Amniotic stem cell (primary cell): ENCODE measurements at regions not wholly inside any gene's neighbourhood (a gene's known extent, or its start where the extent isn't known, plus 50 kb on each side); places are given as distances from the start of the nearest gene placed in this dataset.
"Not testable (repeated sequence)": the region's sequence is repeated elsewhere in the genome, so short reads cannot be mapped to it uniquely, and the experiment has no call there.

Source experiments
- DNase-seq: peaks from one replicate; lab custom pipeline; 2025; lab: John Stamatoyannopoulos, UW

DNA sequence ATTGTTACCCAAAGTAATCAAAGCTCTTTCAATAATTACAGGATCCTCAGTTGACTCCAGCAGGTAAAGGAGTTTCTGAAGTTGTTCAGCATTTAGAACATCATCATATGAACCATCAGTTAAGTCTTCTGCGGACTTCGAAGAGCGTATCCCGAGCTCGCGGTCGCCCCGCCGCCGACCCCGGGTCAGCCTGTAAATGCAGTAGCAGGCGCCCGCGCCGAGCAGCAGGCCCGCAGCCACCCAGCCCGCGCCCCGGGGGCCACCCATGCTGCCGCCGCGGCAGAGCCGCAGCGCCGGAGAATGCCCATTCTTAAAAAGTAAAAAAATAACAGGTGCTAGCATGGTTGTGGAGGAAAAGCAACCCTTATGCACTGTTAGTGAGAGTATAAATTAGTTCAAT lies 444.5 kb downstream of the NSUN3 start:
- not testable (repeated sequence) for DNase-seq

DNA sequence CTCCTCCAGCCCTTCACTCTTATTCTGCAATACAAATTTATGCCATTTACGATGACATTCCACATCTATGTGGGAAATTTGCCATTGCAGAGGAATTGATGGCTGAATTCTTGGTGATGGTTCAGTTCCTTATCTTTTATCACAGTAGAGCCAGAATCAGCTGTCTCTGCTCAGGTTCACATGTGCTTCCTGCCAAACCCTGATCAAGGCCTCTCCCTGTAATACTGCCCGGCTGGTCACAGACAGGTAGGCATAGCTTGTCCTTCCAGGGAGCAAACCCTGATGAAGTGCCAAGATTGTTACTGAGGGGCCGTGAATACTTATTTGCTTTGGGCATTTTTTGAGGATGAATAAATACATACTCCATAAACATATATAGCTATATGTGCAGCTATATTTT lies 450.0 kb downstream of the NSUN3 start:
- no peak for DNase-seq

DNA sequence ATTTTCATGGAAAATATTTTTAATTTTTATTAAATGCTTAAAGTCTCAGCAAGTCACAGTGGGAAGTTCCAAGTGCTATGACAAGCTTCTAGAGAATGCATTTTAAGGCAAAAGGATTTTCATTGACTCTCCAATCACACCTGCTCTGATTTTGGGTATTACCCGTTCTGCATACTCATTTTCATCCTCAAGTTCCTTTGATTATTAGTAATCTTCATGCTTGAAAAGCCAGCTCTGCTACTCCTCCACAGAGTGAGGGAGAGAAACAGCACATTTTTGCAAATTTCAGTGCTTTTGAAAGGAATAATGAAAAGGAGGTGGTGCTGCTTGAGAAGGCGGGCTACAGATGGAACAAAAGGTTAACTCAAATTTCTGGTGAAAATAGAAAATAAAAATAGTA lies 450.7 kb downstream of the NSUN3 start:
- no peak for DNase-seq

DNA sequence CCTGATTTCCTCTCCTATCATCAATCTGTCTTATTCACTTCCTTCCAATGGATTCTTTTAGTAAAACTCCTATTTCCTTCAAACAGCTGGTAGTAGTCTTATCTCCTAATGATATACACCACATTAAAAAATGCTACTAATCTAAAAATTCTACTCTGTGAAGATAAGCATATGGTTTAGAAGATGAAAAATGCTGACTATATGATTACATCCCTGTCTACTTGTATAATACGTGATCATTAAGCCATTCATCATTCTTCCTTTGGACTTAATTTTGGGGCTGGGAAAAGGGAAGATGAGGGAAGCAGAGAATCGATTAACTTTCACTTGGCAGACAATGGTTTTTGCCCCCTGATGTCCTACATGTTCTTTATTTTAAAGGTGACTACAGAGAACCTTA lies 453.1 kb downstream of the NSUN3 start:
- no peak for DNase-seq

DNA sequence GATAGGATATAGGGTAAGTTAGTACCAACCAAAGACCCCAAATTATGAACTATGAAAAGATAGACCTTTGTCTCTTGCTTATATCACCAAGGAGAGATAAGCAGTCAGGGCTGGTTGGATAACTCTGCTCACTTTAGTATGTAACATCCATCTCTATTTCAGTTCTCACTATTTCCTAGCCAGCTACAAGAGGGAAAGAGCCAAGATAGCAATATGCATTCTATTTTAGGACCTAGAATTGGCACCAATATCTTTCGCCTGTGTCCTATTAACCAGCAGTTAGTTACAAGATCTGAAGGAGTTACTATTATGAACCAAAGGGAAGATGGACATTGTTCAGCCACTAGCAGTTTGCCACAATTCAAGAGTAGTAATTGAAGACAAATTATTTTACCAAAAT lies 457.5 kb downstream of the NSUN3 start:
- no peak for DNase-seq

DNA sequence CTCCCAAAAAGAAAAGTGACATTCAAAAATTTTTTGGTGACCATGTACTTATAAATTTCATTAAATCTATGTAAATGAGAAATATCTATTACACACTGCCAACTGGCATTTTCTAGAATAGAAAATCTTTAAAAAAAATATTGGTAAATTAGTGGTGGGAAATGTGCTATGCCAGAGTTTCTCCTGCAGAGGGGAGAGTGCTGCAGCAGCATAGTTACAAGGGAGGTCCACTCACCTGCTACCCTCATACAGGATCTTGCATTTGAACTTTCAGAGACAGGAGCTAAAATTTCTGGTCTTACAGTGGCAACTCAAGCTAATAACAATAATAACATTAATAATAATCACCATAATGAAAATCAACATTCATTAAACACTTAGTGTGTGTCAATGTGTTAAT lies 459.6 kb downstream of the NSUN3 start:
- no peak for DNase-seq

DNA sequence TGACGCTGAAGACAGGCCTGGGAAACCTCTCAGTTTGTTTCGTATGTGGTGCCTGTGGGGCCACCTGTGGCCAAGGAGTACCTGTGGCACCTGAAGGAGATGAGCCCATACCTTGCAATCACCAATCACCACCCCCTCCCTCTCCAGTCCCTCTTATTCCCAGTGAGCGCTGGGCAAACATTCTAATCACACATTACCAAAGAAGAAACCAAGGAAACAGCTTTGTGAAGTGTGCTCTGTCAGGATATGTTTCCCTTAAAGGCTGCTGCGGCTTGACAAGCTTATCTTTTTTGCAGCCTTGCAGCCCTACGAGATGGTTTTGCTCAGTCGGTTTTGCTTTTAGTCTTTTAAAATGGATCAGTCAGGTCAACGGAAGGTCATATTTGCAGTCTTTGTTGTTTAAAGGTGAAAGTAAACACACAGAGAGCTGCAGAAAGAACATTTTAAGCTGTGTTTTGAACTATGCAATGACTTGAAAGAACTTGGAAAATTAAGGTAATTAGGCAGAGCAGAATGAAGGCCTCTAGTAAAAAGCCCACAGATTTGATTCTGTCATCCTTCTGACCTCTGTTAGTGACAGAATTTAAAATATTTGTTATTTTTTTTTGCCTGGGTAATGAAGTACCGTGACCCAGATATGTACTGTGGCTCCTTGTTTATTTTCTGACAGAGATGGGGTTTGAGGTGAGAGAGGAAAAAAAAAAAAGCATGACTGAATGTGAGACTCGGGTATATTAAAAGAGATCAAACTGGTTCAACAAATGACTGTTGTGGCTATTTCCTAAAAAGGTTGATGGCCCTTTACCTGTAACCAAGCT lies 461.4 kb downstream of the NSUN3 start:
- no peak for DNase-seq

DNA sequence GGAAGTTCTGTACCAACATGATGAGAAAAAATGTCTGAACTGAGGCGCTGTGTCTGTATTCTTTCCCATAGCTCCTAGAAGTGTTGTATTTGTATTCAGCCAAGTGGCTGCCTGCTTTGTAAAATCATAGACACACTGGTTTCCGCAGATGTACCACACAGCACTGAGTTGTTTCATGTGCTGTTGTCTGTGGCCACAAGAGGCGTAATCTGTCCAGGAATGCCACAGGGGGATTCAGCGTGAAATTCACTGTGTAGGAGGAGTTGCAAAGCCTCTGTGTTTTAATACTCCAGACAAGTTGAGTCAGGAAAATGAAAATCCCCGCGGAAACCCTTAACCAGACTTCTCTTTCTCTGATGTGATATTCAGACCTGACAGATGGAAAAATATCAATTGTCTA lies 462.2 kb downstream of the NSUN3 start:
- no peak for DNase-seq

DNA sequence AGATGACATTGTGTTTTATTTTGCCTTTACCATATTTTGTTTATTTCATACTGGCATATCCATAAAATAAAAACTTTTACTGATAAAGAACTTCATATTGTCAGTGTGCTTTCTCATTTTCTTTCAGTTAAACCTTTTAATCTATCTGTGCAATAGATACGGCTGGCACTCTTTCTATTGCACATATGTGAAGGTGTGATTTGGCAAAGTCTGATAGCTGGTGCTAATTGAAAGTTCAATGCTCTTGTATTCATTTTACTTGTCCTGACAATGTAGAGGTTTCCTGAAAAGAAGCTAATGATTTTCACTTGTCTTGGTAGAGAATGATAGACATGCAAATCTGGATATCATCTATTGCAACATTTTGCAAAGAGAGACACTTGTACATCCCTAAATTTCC lies 467.0 kb downstream of the NSUN3 start:
- DNase-seq = no peak

DNA sequence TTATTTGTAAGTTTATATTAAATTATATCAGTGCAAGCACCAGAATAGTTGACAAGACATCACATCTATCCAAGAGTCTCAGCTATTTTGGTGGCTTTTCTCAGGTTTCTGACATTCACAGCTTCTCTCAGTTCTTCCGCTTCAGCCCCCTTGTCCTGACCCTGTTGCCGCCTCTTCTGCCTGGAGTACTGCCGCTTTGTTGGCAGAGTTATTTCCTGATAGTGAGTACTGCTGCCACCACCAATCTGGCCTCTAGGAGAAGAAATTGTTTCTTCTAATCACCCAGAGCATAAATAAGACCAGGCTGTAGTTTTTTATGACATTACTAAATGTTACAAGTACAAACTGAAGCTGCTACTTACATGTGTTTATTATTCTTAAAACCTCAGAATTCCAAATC lies 470.1 kb downstream of the NSUN3 start:
- no peak for DNase-seq

DNA sequence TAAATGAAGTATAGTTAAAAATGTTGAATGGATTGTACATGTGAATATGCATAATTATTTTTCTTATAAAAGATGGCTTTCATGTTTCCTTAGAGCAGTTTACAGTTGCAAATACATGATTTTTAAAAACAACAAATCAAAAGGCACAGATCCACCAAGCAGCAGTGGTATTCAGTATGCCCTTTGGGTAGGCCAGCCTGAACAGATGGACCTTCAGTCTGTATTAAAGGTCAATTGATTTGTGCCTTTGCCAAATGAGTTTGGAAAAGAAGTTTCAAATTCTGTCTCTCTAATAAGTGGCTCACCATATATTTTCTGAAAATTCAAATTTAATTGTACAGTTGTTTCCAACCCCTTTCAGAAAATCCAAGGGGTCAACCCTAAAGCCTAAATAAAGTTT lies 477.1 kb downstream of the NSUN3 start:
- DNase-seq = no peak

DNA sequence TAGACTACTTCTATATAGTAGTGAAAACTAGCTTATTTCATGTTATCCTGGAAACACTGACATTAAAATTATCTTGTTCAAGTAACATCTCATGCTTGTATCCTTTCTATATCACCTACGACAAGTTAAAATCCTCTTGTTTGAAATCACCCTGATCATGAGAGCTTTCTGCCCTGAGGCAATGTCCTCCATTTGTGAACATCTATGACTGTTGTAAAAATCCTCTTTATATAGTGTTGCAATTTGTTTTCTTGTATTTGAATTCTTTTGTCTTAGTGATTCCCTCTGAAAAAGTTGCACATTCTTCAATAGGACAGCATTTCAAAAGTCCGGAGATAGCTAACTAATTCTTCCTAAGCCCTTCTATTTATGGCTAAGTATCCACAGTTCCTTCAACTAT lies 480.3 kb downstream of the NSUN3 start:
- DNase-seq = no peak

DNA sequence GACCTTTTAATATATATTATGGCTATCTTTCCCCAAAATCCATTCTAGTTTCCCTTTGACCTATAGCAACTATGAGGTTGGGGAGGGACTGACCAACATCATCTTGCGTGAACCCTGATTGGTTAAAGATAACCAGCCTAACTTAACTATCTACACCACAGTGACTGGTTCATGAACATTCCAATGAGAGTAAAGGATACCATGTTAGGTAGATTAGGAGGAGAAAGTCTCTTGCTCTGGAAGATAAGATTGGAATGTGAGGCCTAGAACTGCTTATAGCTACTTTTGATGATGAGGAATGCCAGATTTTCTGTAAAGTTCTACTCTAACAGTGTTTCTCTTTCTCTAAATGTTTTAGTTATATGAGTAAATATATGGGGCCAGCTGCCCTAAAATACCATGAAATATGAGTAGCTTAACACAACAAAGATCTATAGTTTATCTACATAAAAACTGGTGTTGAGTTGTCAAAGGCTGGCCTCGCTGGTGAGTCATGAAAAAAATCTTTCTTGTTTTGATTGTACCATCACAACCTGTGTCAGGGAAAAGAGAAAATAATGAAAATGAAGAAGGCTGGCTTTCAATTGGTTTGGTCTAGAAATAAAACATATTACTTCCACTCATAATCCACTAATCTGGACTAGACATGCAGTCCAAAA lies 481.4 kb downstream of the NSUN3 start:
- no peak for DNase-seq

DNA sequence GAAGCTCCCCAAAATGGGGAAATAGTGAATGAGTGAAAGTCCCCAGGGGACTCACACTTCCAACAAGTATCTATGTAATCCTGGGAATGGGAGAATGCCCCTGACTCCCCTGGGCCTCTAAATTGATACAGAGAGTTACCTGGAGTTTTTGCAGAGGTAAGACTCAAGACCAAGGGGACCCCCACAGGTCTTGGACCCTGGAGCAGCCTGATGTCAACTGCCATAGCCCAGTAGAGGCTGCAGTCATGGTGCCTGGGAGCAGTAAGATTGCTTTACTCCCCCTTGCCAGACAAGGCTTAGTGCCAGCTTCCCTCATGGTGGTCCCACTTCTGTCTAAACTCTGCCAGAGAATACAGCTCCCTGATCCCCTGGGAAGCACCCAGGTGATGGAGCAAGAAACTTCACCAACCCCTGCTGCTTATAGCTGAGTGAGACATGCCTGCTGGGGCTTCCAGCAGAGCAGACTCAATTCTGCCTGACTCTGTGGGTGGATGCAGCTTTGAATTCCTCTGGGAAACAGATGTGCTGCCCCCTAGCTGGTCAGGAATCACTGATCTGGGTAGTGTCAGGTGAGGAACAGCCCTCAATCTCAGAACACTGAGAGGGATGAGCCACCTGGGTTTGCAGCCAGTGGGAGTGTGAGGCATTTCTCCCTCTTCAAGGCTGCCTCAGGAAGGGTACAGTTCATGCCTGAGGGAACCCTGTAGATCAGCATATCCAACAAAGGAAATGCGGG lies 485.9 kb downstream of the NSUN3 start:
- DNase-seq = no peak

DNA sequence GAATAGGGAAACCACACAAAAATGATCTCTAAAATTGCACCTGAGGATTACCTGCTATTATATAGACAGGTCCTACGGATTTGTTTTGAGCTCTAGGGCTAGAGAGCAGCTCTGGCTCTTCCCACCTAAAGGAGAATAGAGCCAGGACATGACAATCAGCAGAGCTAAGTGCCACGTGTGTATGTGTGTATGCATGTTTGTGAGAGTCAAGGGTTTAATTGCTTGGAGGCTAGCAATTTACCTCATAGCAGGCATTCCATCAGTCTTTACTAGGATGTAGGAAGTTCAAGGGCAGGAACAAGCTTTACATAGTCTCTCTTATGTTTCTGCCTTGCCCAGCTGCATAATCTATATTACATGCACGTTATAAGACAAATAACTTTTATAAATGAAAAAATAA lies 498.2 kb downstream of the NSUN3 start:
- DNase-seq = no peak

DNA sequence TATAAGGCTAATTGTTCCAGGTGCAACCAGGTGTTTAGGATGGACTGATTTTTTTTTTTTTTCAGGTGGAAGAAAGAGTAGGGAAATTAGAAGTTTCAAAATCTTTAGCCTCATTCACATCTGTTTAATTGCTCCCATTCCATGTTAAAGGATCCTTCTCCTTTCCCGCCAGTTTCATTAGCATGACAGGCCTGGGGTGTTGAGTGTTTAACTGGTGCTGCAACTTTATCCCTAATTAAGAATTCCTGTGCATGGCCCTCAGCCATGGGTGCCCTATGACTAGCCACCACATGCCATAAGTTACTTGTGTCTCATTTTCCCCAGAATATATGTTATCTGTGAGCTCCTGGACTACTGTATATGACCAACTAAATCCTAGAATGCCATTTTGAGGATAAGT lies 501.4 kb downstream of the NSUN3 start:
- no peak for DNase-seq

DNA sequence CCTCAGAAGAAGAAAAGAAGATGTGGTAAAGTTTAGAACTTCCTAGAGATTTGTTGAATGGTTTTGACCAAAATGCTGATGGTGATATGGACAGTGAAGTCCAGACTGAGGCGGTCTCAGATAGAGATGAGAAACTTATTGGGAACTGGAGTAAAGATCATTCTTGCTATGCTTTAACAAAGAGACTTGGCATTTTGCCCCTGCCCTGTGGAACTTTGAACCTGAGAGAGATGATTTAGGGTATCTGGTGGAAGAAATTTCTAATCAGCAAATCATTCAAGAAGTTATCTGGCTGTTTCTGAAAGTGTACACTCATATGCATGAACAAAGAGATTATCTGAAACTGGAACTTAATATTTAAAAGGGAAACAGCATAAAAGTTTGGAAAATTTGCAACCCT lies 505.2 kb downstream of the NSUN3 start:
- DNase-seq = no peak

DNA sequence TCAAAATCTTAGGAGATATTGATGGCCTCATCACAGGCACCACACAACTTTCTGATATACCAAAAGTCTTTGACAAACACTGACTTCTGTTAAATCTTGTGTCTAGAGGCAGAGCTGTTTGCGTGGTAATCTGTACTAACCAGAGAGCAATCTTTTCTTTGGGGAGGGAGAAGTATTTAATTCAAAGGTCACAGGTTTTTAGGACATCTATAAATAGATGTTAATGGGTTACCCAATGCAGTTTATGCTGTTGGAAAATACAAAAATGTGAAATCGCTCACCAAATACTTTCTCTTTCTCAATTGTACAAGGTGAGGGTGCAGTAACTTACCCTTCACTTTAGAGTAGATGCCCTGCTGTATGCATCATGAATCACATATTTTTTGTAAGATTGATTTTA lies 510.5 kb downstream of the NSUN3 start:
- no peak for DNase-seq

DNA sequence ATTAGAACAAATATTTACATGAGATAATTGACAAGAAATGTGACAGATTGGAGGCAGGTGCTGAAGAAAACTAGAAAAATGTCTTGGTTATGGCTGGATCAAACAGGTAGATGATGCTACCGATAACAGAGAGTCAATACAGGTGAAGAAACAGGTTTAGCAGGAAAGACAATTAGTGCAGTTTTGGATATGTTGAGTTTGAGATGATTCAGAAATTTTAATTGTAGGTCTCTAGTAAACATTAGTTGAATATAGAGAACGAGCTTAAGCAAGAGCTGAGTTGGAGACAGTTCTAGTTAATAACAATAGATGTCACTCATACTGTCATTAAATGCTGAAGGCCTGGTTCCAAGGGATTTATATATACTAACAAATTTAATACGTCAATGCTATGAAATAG lies 524.4 kb downstream of the NSUN3 start:
- DNase-seq = no peak

DNA sequence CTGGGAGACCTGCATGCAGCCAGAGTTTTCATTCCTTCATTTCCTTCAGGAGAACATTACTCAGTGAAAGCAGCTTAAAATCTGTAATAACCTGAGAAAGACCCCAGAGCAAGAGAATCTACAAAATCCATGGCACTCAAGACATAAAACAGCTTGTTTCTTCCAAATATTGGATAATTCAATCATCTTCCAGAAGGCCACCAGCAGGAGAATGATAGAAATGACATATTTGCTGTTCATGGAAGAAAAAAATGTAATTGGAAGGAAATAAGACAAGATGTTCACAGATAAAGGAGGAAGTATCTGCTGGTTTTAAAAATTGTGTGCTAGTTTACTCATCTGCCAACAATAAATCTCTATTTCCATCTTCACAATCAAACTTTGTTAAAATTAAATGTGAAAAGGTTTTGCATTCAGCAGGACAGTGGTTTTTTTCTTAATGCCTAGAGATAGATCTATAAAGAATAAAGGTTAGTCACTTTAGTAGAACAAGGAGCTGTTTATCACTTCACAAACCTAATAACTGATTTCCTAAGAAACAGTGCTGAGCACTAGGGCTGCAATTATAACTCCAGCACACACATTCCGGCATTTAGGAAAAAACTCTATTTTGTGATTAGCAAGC lies 530.8 kb downstream of the NSUN3 start:
- DNase-seq = no peak

DNA sequence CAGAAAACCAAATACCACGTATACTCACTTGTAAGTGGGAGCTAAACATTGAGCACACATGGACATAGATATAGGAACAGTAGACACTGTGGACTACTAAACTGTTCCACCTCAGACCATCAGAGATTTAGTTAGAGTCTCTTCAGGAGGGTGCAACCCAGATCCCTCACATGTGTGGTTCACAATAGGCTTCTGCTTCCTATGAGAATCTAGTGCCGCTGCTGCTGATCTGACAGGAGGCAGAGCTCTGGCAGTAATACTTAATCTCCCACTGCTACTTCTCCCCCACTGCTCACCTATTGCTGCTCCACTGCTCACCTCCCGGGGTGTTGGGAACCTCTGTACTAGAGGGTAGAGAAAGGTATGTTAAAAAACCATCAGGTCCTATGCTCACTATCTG lies 533.3 kb downstream of the NSUN3 start:
- no peak for DNase-seq

DNA sequence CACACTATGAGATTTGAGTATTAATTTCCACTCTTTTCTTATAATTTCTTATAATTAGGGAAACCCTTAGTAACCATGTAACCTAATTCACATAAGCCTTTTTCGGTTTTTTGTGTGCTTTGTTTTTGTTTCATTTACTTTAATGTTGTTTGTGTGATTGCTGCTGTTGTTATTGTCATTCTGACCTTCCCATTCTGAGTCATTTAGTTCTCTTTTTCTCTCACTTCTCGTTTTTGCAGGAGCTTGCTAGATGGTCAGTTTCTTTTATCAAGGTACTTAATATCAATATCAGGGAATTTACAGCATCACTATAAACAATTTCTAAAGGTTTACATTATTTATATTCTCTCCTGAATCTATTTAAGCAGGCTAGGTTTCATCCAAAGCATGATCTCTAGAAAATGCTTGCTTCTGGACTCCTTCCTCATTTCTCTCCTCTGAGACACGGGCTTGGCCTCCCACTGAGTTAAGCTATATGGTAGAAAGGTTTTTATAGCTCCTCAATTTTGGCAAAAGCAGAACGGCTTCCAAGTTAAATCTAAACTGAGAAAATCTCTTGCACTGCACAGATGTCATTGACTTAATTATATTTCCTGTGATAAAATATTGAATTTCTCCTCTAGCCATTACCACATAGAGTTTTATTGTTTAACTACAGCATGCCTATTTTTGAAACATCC lies 534.2 kb downstream of the NSUN3 start:
- DNase-seq = no peak
